ENCODE measurements at regions not wholly inside any gene's neighbourhood (a gene's known extent, or its start where the extent isn't known, plus 50 kb on each side); places are given as distances from the start of the nearest gene placed in this dataset.

DNA sequence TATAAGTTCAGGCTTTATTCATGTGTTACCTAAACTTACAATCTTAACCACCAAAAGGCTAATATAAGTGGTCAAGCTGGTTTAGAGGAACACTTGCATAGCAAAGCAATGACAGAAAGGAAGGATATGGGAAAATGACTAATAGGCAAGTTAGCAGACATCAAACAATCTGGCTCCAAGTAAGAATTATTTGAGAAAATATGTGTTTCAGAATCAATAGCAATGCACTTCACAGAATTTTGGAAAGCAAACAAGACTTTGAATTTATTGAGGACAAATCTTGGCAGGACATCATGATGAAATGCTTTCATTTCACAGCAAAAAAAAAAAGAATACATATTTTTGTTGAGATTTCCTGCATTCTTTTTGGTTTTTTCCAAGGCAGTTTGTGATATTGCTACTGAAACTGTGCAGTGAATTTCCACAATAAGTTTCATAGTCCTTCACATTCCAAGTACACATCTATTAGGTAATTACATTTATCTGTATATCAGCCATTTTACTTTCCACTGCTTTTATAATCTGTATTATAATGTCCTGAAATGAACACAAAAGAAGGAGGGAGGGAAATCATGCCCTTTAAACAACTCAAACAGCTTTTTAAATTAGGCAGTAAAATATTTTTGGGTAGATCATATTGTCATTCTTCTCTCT lies 417.9 kb downstream of the NR2F1-AS1 start:
- H3K27me3 Mint-ChIP-seq (ENCODE audit: low read depth), result no peaks in the 10 kb centered on the region
- H3K4me1 Mint-ChIP-seq (ENCODE audit: low read depth), result no peaks in the 10 kb centered on the region
- H3K9me3 Mint-ChIP-seq, result no peaks in the 10 kb centered on the region
- no peaks in the 10 kb centered on the region for H3K36me3 Mint-ChIP-seq (ENCODE audit: insufficient read depth)
- DNase-seq, result no peak
- no peak for ATAC-seq
- H3K4me3 Mint-ChIP-seq, result no peak overlapping the region

GRCh38 chr5:93161661-93162654 lies 419.1 kb downstream of the NR2F1-AS1 start:
- H3K27me3 Mint-ChIP-seq (ENCODE audit: low read depth), result no peaks in the 10 kb centered on the region
- DNase-seq, result no peak
- no peaks in the 10 kb centered on the region for H3K36me3 Mint-ChIP-seq (ENCODE audit: insufficient read depth)
- ATAC-seq, result no peak
- no peak overlapping the region for H3K4me3 Mint-ChIP-seq
- no peaks in the 10 kb centered on the region for H3K4me1 Mint-ChIP-seq (ENCODE audit: low read depth)
- H3K9me3 Mint-ChIP-seq, result no peaks in the 10 kb centered on the region

- no peaks in the 10 kb centered on the region for H3K4me1 Mint-ChIP-seq (ENCODE audit: low read depth)
- H3K27me3 Mint-ChIP-seq (ENCODE audit: low read depth), result no peaks in the 10 kb centered on the region
- ATAC-seq, result no peak
- no peaks in the 10 kb centered on the region for H3K36me3 Mint-ChIP-seq (ENCODE audit: insufficient read depth)
- no peak for DNase-seq
- no peaks in the 10 kb centered on the region for H3K9me3 Mint-ChIP-seq
- H3K4me3 Mint-ChIP-seq, result no peak overlapping the region
These were observed 422.2 kb downstream of the NR2F1-AS1 start for GRCh38 chr5:93158841-93159240.

DNA sequence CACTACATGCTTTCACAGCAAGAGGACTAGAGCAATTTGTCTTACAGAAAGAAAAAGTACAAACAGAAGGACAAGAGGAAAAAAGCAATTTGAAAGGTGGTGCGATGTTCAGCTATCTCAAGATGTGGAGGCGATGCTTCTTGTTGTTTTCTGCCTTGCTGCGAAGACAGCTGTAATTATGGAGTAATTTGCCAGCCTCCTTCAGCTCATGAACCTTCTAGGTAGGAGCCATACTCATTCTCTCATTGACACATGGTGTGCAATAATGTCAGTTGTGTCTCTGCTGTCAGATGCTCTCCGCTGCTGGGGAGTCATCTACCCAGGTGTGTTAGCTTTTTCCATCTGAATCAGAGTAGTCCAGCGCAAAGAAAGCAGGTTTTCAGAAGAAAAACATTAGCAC lies 424.5 kb downstream of the NR2F1-AS1 start:
- DNase-seq (no peak), ATAC-seq (no peak)
- no peaks in the 10 kb centered on the region for H3K9me3 Mint-ChIP-seq
- no peaks in the 10 kb centered on the region for H3K27me3 Mint-ChIP-seq (ENCODE audit: low read depth)
- H3K4me1 Mint-ChIP-seq (ENCODE audit: low read depth), result no peaks in the 10 kb centered on the region
- H3K4me3 Mint-ChIP-seq, result no peak overlapping the region
- H3K36me3 Mint-ChIP-seq (ENCODE audit: insufficient read depth), result no peaks in the 10 kb centered on the region

GRCh38 chr5:93154535-93154934 lies 426.5 kb downstream of the NR2F1-AS1 start:
- no peak for ATAC-seq
- Mint-ChIP-seq H3K27me3 (ENCODE audit: low read depth) (no peaks in the 10 kb centered on the region), H3K4me1 (ENCODE audit: low read depth) (no peaks in the 10 kb centered on the region), H3K9me3 (no peaks in the 10 kb centered on the region), H3K36me3 (ENCODE audit: insufficient read depth) (no peaks in the 10 kb centered on the region), H3K4me3 (no peak overlapping the region)
- DNase-seq, result no peak

GRCh38 chr5:93153461-93153860 lies 427.6 kb downstream of the NR2F1-AS1 start:
- DNase-seq, result no peak
- Mint-ChIP-seq H3K36me3 (ENCODE audit: insufficient read depth) (no peaks in the 10 kb centered on the region), H3K9me3 (no peaks in the 10 kb centered on the region), H3K4me3 (no peak overlapping the region), H3K4me1 (ENCODE audit: low read depth) (no peaks in the 10 kb centered on the region), H3K27me3 (ENCODE audit: low read depth) (no peaks in the 10 kb centered on the region)
- no peak for ATAC-seq

DNA sequence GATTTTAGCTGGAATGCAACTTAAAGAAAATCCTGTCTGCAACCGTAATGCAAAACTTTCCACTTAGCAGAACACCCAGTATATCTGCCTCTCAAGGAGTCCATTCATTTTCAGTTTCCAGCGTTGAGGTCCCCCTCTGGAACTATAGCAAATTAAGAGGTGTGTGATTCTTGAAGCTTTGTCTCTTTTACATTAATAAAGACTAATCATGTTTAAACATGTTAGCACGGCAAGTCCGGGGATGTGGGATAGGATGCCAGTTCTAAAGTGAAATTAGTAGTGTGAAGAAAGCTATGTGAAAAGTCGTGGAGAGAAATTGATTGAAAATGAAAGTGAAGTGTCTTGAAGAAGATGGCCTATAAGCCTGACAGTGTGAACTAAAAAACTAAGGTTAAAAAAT lies 429.1 kb downstream of the NR2F1-AS1 start:
- H3K27me3 Mint-ChIP-seq (ENCODE audit: low read depth), result no peaks in the 10 kb centered on the region
- ATAC-seq, result no peak
- no peaks in the 10 kb centered on the region for H3K4me1 Mint-ChIP-seq (ENCODE audit: low read depth)
- no peak for DNase-seq
- H3K36me3 Mint-ChIP-seq (ENCODE audit: insufficient read depth), result no peaks in the 10 kb centered on the region
- no peak overlapping the region for H3K4me3 Mint-ChIP-seq
- peaks cover 3% of the 10 kb centered on the region for H3K9me3 Mint-ChIP-seq

DNA sequence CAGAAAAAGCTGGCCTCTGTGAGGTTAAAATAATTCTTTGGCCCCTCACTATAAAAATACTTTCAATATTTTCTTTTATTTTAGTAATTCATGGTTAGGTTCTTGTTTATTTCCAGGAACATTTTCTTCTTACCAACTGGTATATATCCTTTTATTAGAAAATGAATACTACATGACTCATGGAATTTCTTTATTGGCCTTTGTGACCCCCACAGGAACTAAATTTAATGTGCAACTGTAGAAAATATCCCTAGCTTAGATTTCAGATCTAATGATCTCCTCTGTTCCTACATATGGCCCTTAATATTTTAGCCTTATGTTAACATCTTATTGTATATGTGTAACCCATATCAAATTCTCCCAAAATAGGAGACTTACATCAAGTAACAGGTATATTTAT lies 429.9 kb downstream of the NR2F1-AS1 start:
- Mint-ChIP-seq H3K4me1 (ENCODE audit: low read depth) (no peaks in the 10 kb centered on the region), H3K4me3 (no peak overlapping the region), H3K9me3 (peaks cover 3% of the 10 kb centered on the region), H3K36me3 (ENCODE audit: insufficient read depth) (no peaks in the 10 kb centered on the region), H3K27me3 (ENCODE audit: low read depth) (no peaks in the 10 kb centered on the region)
- ATAC-seq, result no peak
- no peak for DNase-seq

DNA sequence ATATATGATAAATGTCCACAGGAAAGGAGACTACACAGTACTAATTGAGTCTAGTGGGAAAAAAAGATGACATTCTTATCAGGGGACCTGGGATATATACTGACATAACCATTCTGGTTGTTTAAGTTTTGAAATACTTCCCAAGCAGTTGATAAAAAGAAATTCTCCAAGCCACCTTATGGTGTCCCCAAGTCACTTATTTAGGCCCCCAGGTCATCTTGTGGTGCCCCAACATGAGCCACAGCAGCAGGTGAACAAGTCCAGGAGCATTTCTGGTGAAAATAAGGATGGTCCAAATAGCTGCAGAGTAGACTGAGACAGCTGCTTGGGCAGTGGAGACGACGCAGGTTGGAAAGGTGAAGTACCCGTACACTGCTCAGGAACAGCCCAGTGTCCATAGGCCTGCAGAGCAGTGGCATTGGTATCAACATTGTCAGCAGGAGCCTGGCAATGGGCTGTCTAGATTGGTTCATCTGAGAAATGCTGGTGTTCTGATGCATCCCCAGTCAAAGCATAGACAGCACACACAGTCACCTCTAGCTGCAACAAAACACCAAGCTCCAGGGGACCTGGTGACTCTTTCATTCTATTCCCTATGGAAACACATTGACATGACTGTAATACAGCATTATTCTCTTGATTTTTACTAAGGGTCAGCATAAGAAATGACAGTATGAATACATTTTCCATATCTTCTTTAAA lies 430.6 kb downstream of the NR2F1-AS1 start:
- ATAC-seq (no peak), DNase-seq (no peak)
- Mint-ChIP-seq H3K4me1 (ENCODE audit: low read depth) (no peaks in the 10 kb centered on the region), H3K27me3 (ENCODE audit: low read depth) (no peaks in the 10 kb centered on the region), H3K36me3 (ENCODE audit: insufficient read depth) (no peaks in the 10 kb centered on the region), H3K9me3 (peaks cover 3% of the 10 kb centered on the region), H3K4me3 (no peak overlapping the region)

GRCh38 chr5:93145767-93146166 lies 435.3 kb downstream of the NR2F1-AS1 start:
- DNase-seq, result no peak
- H3K27me3 Mint-ChIP-seq (ENCODE audit: low read depth), result no peaks in the 10 kb centered on the region
- no peak overlapping the region for H3K4me3 Mint-ChIP-seq
- H3K36me3 Mint-ChIP-seq (ENCODE audit: insufficient read depth), result no peaks in the 10 kb centered on the region
- no peak for ATAC-seq
- H3K9me3 Mint-ChIP-seq, result peaks cover 3% of the 10 kb centered on the region
- no peaks in the 10 kb centered on the region for H3K4me1 Mint-ChIP-seq (ENCODE audit: low read depth)

GRCh38 chr5:93145019-93145418 lies 436.0 kb downstream of the NR2F1-AS1 start:
- Mint-ChIP-seq H3K4me3 (no peak overlapping the region), H3K4me1 (ENCODE audit: low read depth) (no peaks in the 10 kb centered on the region), H3K9me3 (peaks cover 3% of the 10 kb centered on the region), H3K27me3 (ENCODE audit: low read depth) (no peaks in the 10 kb centered on the region), H3K36me3 (ENCODE audit: insufficient read depth) (no peaks in the 10 kb centered on the region)
- ATAC-seq (no peak), DNase-seq (no peak)

DNA sequence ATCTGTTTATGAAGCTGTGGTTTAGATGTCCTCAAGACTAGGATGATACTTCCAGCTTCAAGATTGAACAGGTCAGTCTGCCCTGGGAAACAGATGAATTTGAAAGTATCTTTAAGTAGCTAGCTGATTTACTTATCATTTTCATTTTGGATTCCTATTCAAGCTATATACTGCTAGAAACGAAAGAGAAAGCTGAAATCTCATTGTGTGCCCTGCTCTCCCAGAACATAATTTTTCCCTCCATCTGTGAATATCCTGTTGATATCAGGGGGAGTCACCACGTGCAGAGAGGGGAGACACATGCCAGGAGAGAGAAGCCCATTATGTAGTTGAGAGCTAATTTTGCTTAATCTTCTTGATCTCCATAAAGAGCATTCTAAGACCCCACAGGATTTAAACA lies 439.1 kb downstream of the NR2F1-AS1 start:
- H3K4me1 Mint-ChIP-seq (ENCODE audit: low read depth), result no peaks in the 10 kb centered on the region
- H3K27me3 Mint-ChIP-seq (ENCODE audit: low read depth), result no peaks in the 10 kb centered on the region
- no peaks in the 10 kb centered on the region for H3K9me3 Mint-ChIP-seq
- DNase-seq (no peak), ATAC-seq (no peak)
- no peak overlapping the region for H3K4me3 Mint-ChIP-seq
- H3K36me3 Mint-ChIP-seq (ENCODE audit: insufficient read depth), result no peaks in the 10 kb centered on the region

DNA sequence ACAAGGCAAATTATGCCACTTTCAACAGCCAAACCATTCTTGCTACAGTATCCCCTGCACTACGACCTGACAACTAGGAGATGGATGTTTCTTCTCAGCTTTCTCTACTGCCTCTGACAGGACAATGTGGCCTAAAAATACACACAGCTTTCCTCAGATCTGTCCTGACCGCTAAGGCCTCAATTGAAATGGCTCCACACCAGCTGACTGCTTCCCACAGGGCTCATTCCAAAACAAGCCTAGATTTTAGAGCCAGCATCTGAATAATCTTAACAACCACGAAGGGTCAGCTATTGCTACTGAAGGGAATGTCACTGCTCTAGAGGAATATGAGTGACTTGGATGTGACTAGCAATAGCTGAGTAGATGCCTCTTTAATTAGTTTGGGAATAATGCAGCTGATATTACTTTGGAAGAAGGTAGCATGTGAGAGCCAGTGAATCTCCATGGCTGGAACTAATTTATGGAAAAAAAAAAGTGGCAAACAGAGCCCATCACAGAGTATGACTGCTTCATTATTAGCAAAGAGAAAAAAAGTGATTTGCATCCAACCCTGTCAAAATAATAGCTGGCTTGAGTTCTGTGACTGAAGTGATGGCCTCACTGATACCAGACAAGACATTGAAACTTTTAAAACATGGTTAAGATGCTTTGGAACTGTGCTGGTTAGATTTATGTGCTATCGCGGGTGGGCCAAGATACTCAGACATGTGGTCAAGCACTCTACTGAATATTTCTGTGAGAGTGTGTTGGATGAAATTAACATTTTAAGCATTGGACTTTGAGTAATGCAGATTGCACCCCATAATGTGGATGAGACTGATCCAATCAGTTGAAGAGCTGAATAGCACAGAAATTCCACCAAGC lies 450.2 kb downstream of the NR2F1-AS1 start:
- DNase-seq, result no peak
- no peak for ATAC-seq
- H3K4me1 Mint-ChIP-seq (ENCODE audit: low read depth), result no peaks in the 10 kb centered on the region
- no peaks in the 10 kb centered on the region for H3K27me3 Mint-ChIP-seq (ENCODE audit: low read depth)
- no peaks in the 10 kb centered on the region for H3K9me3 Mint-ChIP-seq
- no peaks in the 10 kb centered on the region for H3K36me3 Mint-ChIP-seq (ENCODE audit: insufficient read depth)
- H3K4me3 Mint-ChIP-seq, result no peak overlapping the region

DNA sequence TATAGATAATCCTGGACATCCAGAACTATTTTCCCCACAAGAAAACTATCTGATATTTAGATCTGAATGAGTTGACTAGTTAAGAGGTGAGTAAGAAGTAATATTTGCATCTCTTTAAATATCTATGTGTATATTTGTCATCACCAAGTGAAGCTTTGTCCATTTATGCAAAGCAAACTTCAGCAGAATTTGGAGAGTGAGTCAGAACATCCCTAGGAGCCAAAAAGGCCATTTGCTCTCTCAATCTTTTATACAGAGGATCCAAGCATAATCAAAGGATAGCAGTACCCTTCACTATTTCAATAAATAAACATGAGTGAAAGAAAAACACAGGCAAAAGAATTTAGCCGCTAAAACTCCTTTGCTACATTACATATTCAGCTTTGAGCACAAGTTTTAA lies 454.4 kb downstream of the NR2F1-AS1 start:
- H3K4me3 Mint-ChIP-seq, result no peak overlapping the region
- no peak for DNase-seq

More for the DNA sequence above, 454.4 kb downstream of the NR2F1-AS1 start:
- no peaks in the 10 kb centered on the region for H3K27me3 Mint-ChIP-seq (ENCODE audit: low read depth)
- no peaks in the 10 kb centered on the region for H3K36me3 Mint-ChIP-seq (ENCODE audit: insufficient read depth)
- no peaks in the 10 kb centered on the region for H3K4me1 Mint-ChIP-seq (ENCODE audit: low read depth)
- H3K9me3 Mint-ChIP-seq, result no peaks in the 10 kb centered on the region
- no peak for ATAC-seq

Data from activated T-cell treated with anti-CD3 and anti-CD28 coated beads, Interleukin-2, amount 50 U/mL, for 4 hours (primary cell).